ENCODE measurements at regions not wholly inside any gene's neighbourhood (a gene's known extent, or its start where the extent isn't known, plus 50 kb on each side); places are given as distances from the start of the nearest gene placed in this dataset.
A peak's percentile ranks its signal among the peaks of the same experiment; 100 is the strongest.

DNA sequence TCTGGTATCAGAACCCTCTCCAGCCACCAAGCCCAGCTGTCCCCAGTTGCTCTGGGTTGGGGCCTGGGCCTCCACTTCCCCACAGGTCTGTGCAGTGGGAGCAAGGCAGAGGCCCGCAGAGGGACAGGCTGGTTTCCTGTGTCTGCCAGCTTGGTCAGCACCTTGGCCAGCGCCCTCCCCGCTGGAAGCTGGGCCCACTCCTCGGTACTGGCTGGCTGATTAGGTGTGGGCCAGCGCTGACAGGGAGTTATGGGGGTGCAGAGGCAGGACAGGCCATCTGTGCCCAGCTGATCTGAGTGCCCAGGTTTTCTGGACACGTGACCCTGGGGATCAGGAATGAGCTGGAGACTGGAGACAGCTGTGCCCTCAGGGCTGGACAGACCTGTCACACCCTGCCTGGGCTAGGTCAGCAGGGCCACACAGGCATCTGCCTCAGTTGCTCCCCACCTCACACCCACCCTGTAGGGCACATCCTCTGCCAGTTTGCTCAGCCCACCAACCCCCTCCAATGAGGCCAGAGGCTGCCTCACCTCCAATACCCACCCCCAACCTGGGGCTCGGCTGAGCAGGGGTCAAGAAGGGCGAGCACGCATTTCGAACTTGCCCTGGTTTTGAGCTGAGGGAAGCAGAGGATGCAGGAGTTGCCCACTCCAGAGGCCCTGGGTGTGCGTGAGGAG is 175.3 kb downstream of the IGLL1 start (continued):
- no peak for TF ChIP-seq CSRNP1 (CRISPR knock-in tag; IDR thresholded peaks at IDR 0.05)
- no peak for TF ChIP-seq IKZF1 (IDR thresholded peaks at IDR 0.05)
- TF ChIP-seq ZBTB44 (CRISPR knock-in tag; IDR thresholded peaks at IDR 0.05) = peak; percentile 94
- TF ChIP-seq TOPORS (CRISPR knock-in tag; IDR thresholded peaks at IDR 0.05) = 0 out of 2 replicates have a peak, but pooled peaks have one; percentile 37
- TF ChIP-seq, protein P1, sequence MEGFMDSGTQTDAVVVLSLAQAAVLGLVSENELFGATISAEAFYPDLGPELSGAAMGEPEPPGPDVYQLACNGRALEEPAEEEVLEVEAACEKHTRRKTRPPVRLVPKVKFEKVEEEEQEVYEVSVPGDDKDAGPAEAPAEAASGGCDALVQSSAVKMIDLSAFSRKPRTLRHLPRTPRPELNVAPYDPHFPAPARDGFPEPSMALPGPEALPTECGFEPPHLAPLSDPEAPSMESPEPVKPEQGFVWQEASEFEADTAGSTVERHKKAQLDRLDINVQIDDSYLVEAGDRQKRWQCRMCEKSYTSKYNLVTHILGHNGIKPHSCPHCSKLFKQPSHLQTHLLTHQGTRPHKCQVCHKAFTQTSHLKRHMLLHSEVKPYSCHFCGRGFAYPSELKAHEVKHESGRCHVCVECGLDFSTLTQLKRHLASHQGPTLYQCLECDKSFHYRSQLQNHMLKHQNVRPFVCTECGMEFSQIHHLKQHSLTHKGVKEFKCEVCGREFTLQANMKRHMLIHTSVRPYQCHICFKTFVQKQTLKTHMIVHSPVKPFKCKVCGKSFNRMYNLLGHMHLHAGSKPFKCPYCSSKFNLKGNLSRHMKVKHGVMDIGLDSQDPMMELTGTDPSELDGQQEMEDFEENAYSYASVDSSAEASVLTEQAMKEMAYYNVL (CRISPR knock-in tag; IDR thresholded peaks at IDR 0.05; ENCODE audit: borderline replicate concordance) = peak; percentile 52; the same call in 1 of the 2 replicates
- no peak for TF ChIP-seq NFIB (CRISPR knock-in tag; IDR thresholded peaks at IDR 0.05; ENCODE audit: borderline replicate concordance)
- TF ChIP-seq, protein P2, sequence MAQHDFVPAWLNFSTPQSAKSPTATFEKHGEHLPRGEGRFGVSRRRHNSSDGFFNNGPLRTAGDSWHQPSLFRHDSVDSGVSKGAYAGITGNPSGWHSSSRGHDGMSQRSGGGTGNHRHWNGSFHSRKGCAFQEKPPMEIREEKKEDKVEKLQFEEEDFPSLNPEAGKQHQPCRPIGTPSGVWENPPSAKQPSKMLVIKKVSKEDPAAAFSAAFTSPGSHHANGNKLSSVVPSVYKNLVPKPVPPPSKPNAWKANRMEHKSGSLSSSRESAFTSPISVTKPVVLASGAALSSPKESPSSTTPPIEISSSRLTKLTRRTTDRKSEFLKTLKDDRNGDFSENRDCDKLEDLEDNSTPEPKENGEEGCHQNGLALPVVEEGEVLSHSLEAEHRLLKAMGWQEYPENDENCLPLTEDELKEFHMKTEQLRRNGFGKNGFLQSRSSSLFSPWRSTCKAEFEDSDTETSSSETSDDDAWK (CRISPR knock-in tag; IDR thresholded peaks at IDR 0.05) = no peak
- TF ChIP-seq GLI4 (CRISPR knock-in tag; IDR thresholded peaks at IDR 0.05; ENCODE audit: borderline replicate concordance) = no peak
- no peak for TF ChIP-seq ZNF143 (CRISPR knock-in tag; IDR thresholded peaks at IDR 0.05)
- no peak for TF ChIP-seq RBFOX2 (IDR thresholded peaks at IDR 0.05; ENCODE audit: low read depth, low read length)
- no peak for TF ChIP-seq NCOA1 (CRISPR knock-in tag; IDR thresholded peaks at IDR 0.05)
- TF ChIP-seq FOXJ3 (CRISPR knock-in tag; IDR thresholded peaks at IDR 0.05; ENCODE audit: borderline replicate concordance) = no peak
- TF ChIP-seq MTF1 (CRISPR knock-in tag; IDR thresholded peaks at IDR 0.05) = 0 out of 2 replicates have a peak, but pooled peaks have one; percentile 64
- 0 out of 2 replicates have a peak, but pooled peaks have one; percentile 48 for TF ChIP-seq ZNF782 (CRISPR knock-in tag; IDR thresholded peaks at IDR 0.05; ENCODE audit: borderline replicate concordance)
- TF ChIP-seq GABPA (IDR thresholded peaks at IDR 0.05; ENCODE audit: low read depth, low read length) = no peak
- TF ChIP-seq GABPA (CRISPR knock-in tag; IDR thresholded peaks at IDR 0.05; ENCODE audit: low read depth) = no peak
- TF ChIP-seq, protein P3, sequence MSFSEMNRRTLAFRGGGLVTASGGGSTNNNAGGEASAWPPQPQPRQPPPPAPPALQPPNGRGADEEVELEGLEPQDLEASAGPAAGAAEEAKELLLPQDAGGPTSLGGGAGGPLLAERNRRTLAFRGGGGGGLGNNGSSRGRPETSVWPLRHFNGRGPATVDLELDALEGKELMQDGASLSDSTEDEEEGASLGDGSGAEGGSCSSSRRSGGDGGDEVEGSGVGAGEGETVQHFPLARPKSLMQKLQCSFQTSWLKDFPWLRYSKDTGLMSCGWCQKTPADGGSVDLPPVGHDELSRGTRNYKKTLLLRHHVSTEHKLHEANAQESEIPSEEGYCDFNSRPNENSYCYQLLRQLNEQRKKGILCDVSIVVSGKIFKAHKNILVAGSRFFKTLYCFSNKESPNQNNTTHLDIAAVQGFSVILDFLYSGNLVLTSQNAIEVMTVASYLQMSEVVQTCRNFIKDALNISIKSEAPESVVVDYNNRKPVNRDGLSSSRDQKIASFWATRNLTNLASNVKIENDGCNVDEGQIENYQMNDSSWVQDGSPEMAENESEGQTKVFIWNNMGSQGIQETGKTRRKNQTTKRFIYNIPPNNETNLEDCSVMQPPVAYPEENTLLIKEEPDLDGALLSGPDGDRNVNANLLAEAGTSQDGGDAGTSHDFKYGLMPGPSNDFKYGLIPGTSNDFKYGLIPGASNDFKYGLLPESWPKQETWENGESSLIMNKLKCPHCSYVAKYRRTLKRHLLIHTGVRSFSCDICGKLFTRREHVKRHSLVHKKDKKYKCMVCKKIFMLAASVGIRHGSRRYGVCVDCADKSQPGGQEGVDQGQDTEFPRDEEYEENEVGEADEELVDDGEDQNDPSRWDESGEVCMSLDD (CRISPR knock-in tag; IDR thresholded peaks at IDR 0.05; ENCODE audit: borderline replicate concordance) = 0 out of 2 replicates have a peak, but pooled peaks have one; percentile 46
- no peak for TF ChIP-seq NFIC (IDR thresholded peaks at IDR 0.05; ENCODE audit: low read length)
- no peak for TF ChIP-seq MED13 (CRISPR knock-in tag; IDR thresholded peaks at IDR 0.05)
- TF ChIP-seq ZNF451 (CRISPR knock-in tag; IDR thresholded peaks at IDR 0.05) = peak; percentile 89; the same call in 1 of the 2 replicates
- TF ChIP-seq ARHGAP35 (CRISPR knock-in tag; IDR thresholded peaks at IDR 0.05; ENCODE audit: borderline replicate concordance) = peak; percentile 78; the same call in 1 of the 2 replicates
